ENCODE measurements at regions not wholly inside any gene's neighbourhood (a gene's known extent, or its start where the extent isn't known, plus 50 kb on each side); places are given as distances from the start of the nearest gene placed in this dataset.
"Not testable (repeated sequence)": the region's sequence is repeated elsewhere in the genome, so short reads cannot be mapped to it uniquely, and the experiment has no call there.

- TF ChIP-seq, protein P1, sequence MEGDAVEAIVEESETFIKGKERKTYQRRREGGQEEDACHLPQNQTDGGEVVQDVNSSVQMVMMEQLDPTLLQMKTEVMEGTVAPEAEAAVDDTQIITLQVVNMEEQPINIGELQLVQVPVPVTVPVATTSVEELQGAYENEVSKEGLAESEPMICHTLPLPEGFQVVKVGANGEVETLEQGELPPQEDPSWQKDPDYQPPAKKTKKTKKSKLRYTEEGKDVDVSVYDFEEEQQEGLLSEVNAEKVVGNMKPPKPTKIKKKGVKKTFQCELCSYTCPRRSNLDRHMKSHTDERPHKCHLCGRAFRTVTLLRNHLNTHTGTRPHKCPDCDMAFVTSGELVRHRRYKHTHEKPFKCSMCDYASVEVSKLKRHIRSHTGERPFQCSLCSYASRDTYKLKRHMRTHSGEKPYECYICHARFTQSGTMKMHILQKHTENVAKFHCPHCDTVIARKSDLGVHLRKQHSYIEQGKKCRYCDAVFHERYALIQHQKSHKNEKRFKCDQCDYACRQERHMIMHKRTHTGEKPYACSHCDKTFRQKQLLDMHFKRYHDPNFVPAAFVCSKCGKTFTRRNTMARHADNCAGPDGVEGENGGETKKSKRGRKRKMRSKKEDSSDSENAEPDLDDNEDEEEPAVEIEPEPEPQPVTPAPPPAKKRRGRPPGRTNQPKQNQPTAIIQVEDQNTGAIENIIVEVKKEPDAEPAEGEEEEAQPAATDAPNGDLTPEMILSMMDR (IDR thresholded peaks at IDR 0.05; ENCODE audit: poor library complexity, severe bottlenecking) = not testable (repeated sequence)
- TF ChIP-seq EP300 (conservative IDR thresholded peaks at IDR 0.05; ENCODE audit: poor library complexity, severe bottlenecking); RAD21 (conservative IDR thresholded peaks at IDR 0.05); EZH2 (IDR thresholded peaks at IDR 0.05; ENCODE audit: borderline replicate concordance, insufficient read depth, low read length, poor library complexity, severe bottlenecking): not testable (repeated sequence)
Observed at GRCh38 chr20:25761046-25761445, 64.4 kb upstream of the ZNF337 start.
